Transverse colon (tissue), 4 donors: ENCODE measurements at regions not wholly inside any gene's neighbourhood (a gene's known extent, or its start where the extent isn't known, plus 50 kb on each side); places are given as distances from the start of the nearest gene placed in this dataset.

Experiments
- DNase-seq: peaks from one replicate; pipeline ENCODE4 v3.0.0-alpha.2; 2019
- H3K27ac ChIP-seq, 4 donors: fragments of 200-600 bp; sonication (generic); 2 replicates each; pipeline ENCODE4 v1.5.1; 2016 to 2018; ENCODE audit warnings: inconsistent platforms in 4 of 4
- H3K27me3 ChIP-seq: fragments of 200-600 bp; sonication (generic); 2 replicates; pipeline ENCODE4 v1.5.1; 2017; ENCODE audit warnings: inconsistent platforms
- H3K36me3 ChIP-seq, 4 donors: fragments of 200-600 bp; sonication (generic); 2 replicates each; pipeline ENCODE4 v1.5.1; 2017 to 2019; ENCODE audit warnings: inconsistent platforms in 4 of 4
- H3K4me1 ChIP-seq, 4 donors: fragments of 200-600 bp; sonication (generic); 2 replicates each; pipeline ENCODE4 v1.5.1; 2017 to 2020; ENCODE audit warnings: inconsistent platforms in 4 of 4
- H3K4me3 ChIP-seq, 4 donors: fragments of 200-600 bp; sonication (generic); 1 replicate in 1 of 4; 2 replicates in 3 of 4; pipeline versions ENCODE4 v1.5.1 to v1.6.1; 2017 to 2019; ENCODE audit warnings: inconsistent platforms in 4 of 4
- H3K9me3 ChIP-seq, 2 donors: fragments of 200-600 bp; sonication (generic); 2 replicates each; pipeline ENCODE4 v1.5.1; 2017 to 2019; ENCODE audit warnings: inconsistent platforms in 2 of 2
- CTCF ChIP-seq, 5 experiments: fragments of 200-600 bp in 3 of 5; fragments of 450-650 bp in 2 of 5; sonication (generic) in 3 of 5; IDR thresholded peaks; 1 replicate in 2 of 5; 2 replicates in 3 of 5; pipeline ENCODE4 v1.5.1; 2016 to 2017; ENCODE audit warnings: antibody characterized with exemption in 5 of 5, inconsistent platforms in 3 of 5, mild to moderate bottlenecking in 2 of 5, moderate library complexity in 1 of 5
- EP300 ChIP-seq: sonication (generic); formaldehyde crosslinking; IDR thresholded peaks from one replicate; pipeline ENCODE4 v1.6.1; 2017; ENCODE audit warnings: antibody characterized with exemption, low read depth
- POLR2A ChIP-seq: fragments of 450-650 bp; IDR thresholded peaks from one replicate; pipeline ENCODE4 v1.6.1; 2016; ENCODE audit warnings: antibody characterized with exemption, mild to moderate bottlenecking, moderate library complexity
- POLR2AphosphoS5 ChIP-seq, 3 donors: sonication (generic); formaldehyde crosslinking; IDR thresholded peaks; one replicate each; pipeline ENCODE4 v1.6.1; 2016; ENCODE audit warnings: antibody characterized with exemption in 3 of 3
- WGBS, 2 donors: methylation state at CpG; one replicate each; pipeline ENCODE4 v1.1.5; 2018; ENCODE audit warnings: low coverage in 1 of 2; 5-methylcytosine and 5-hydroxymethylcytosine counted together
- in situ Hi-C, 4 donors: fragments of 200-750 bp; cut with MboI; loops; one replicate each; pipeline versions ENCODE4 v1.15.0 to v1.15.1; 2017; ENCODE audit warnings: low sequenced_read_pairs in 3 of 4, low pct_ligation_motif_present in 1 of 4, low pct_unique_long_range_greater_than_20kb in 1 of 4
- intact Hi-C: fragments of 100-400 bp; cut with DNase I; formaldehyde crosslinking; loops from one replicate; pipeline ENCODE4 v1.15.1; 2023; ENCODE audit warnings: low total_unique reads

GRCh38 chr13:97091196-97091595 is 96.9 kb upstream of the OXGR1 start:
- intact Hi-C loops = no loop called here
- WGBS, 2 donors = 64 to 83% methylated on average over 1 of the region's 1 CpG
- TF ChIP-seq EP300 (no peak), POLR2A (no peak), CTCF (IDR thresholded peaks at IDR 0.05) (no peak), POLR2AphosphoS5 (IDR thresholded peaks at IDR 0.05) (no peak)

DNA sequence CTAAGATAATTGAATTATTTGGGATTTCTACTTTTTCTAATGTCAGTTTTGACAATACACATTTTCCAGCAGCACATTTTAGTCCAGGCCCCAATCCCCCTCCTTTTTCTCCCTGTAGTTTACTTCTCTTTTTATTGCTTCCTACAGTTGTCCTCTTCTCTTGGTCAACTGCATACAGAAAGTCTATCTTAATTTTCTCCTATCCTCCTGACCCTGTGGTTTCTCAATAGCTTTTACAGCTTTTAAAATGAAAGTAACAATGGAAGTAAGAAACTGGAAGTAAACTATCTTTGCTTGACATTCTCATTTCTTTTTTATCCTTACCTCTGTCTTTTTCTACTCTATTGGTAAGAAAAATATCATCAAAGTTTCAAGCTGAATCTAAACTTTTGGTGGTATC is 106.5 kb upstream of the OXGR1 start:
- DNase-seq = no peak
- in situ Hi-C loops = loop anchor here in 1 of 4 donors (25.0 kb wide), 1 partner anchor 111 kb away; the partner anchor contains the start of gene MBNL2
- intact Hi-C loops = no loop called here
- no peaks in the 10 kb centered on the region for H3K9me3 ChIP-seq
- no peak overlapping the region for H3K27ac ChIP-seq
- TF ChIP-seq POLR2A = no peak
- TF ChIP-seq CTCF (IDR thresholded peaks at IDR 0.05) = no peak
- no peak for TF ChIP-seq POLR2AphosphoS5 (IDR thresholded peaks at IDR 0.05)
- TF ChIP-seq EP300 = no peak
- H3K4me1 ChIP-seq = no peaks in the 10 kb centered on the region
- no peaks in the 10 kb centered on the region for H3K27me3 ChIP-seq
- H3K4me3 ChIP-seq = no peak overlapping the region
- H3K36me3 ChIP-seq = no peaks in the 10 kb centered on the region

More at GRCh38 chr13:97091196-97091595, 96.9 kb upstream of the OXGR1 start:
- Histone ChIP-seq H3K4me3 (no peak overlapping the region), H3K4me1 (no peaks in the 10 kb centered on the region), H3K36me3 (no peaks in the 10 kb centered on the region), H3K9me3 (peaks cover 0 to 5% of the 10 kb centered on the region in 2 donors), H3K27me3 (no peaks in the 10 kb centered on the region), H3K27ac (no peak overlapping the region)
- no peak for DNase-seq
- in situ Hi-C loops = no loop called here

DNA sequence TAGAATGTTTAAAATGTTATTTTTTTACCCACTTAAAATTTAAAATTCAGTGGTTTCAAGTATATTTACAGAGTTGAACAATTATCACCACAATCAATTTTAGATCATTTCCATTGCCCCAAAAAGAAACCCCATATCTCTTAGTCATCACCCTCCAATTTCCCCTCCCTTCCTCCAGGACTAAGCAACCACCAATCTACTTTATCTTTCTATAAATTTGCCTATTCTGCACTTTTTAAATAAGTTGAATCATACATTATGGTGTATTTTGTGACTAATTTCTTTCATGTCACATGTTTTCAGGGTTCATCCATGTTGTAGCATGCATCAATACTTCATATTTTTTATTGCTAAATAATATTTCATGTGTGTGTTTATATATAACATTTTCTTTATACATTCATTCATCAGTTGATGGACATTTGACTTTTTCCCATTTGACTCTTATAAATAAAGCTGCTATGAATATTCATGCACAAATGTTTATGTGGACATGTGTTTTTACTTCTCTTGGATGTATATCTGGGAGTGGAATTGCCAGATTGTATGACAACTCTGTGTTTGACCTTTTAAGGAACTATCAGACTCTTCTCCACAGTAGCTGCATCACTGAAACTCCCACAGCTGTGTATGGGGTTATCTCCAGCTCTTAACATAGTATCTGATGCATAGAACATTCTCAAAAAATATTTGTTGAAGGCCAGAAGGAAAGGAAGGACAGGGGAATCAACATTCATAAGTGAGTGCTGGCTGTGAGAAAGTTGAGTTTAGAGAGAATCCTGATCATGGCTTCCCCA is 107.8 kb upstream of the OXGR1 start:
- TF ChIP-seq CTCF (IDR thresholded peaks at IDR 0.05) = no peak
- TF ChIP-seq EP300 = no peak
- TF ChIP-seq POLR2AphosphoS5 (IDR thresholded peaks at IDR 0.05) = no peak
- no peak for TF ChIP-seq POLR2A
- Histone ChIP-seq H3K27ac (no peak overlapping the region), H3K4me3 (no peak overlapping the region), H3K4me1 (no peaks in the 10 kb centered on the region), H3K27me3 (no peaks in the 10 kb centered on the region), H3K36me3 (no peaks in the 10 kb centered on the region), H3K9me3 (no peaks in the 10 kb centered on the region)
- in situ Hi-C loops = loop anchor here in 1 of 4 donors (25.0 kb wide), 1 partner anchor 110 kb away; the partner anchor contains the start of gene MBNL2
- intact Hi-C loops = no loop called here
- no peak for DNase-seq

GRCh38 chr13:97106323-97106722 is 112.0 kb upstream of the OXGR1 start:
- in situ Hi-C loops (loop anchor here in 1 of 4 donors (25.0 kb wide), 1 partner anchor 106 kb away; the partner anchor contains the start of gene MBNL2), intact Hi-C loops (loop anchor here (2.0 to 5.0 kb wide), 2 partner anchors 240 to 256 kb away; no protein-coding TSS in a partner anchor)
- Histone ChIP-seq H3K9me3 (no peaks in the 10 kb centered on the region), H3K36me3 (no peaks in the 10 kb centered on the region), H3K4me1 (peaks cover 0 to 14% (median 11%) of the 10 kb centered on the region in 4 donors), H3K27ac (no peak overlapping the region), H3K27me3 (no peaks in the 10 kb centered on the region), H3K4me3 (no peak overlapping the region)
- WGBS, 2 donors = 87 to 100% methylated on average over 1 to 6 of the region's 6 CpGs
- no peak for DNase-seq
- TF ChIP-seq EP300 (no peak), POLR2A (no peak), CTCF (IDR thresholded peaks at IDR 0.05) (no peak), POLR2AphosphoS5 (IDR thresholded peaks at IDR 0.05) (no peak)
